ENCODE measurements at regions not wholly inside any gene's neighbourhood (a gene's known extent, or its start where the extent isn't known, plus 50 kb on each side); places are given as distances from the start of the nearest gene placed in this dataset.
"Not testable (repeated sequence)": the region's sequence is repeated elsewhere in the genome, so short reads cannot be mapped to it uniquely, and the experiment has no call there.

DNA sequence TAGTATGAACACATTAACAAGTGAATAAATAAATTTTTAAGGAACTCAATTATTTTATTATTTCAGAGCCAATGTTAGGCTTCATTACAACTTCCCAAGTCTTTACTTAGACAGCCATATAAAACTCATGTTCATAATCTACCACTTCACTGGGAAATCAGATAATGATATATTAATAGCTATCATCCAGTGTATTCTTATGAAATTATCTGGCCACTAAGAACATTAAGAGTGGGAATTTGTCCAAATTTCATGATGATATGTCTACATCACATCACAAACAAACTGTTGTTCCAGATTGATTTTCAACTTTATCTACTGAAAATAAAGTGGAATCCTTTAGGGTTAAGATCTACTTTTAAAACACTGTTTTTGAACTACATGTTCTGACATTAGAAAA is 668.6 kb downstream of the EFNA5 start:
- TF ChIP-seq, protein P1, sequence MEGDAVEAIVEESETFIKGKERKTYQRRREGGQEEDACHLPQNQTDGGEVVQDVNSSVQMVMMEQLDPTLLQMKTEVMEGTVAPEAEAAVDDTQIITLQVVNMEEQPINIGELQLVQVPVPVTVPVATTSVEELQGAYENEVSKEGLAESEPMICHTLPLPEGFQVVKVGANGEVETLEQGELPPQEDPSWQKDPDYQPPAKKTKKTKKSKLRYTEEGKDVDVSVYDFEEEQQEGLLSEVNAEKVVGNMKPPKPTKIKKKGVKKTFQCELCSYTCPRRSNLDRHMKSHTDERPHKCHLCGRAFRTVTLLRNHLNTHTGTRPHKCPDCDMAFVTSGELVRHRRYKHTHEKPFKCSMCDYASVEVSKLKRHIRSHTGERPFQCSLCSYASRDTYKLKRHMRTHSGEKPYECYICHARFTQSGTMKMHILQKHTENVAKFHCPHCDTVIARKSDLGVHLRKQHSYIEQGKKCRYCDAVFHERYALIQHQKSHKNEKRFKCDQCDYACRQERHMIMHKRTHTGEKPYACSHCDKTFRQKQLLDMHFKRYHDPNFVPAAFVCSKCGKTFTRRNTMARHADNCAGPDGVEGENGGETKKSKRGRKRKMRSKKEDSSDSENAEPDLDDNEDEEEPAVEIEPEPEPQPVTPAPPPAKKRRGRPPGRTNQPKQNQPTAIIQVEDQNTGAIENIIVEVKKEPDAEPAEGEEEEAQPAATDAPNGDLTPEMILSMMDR (IDR thresholded peaks at IDR 0.05; ENCODE audit: low read depth, low read length, missing control alignments): no peak
- no peaks in the 10 kb centered on the region for H3K36me3 ChIP-seq (replicated peaks)

DNA sequence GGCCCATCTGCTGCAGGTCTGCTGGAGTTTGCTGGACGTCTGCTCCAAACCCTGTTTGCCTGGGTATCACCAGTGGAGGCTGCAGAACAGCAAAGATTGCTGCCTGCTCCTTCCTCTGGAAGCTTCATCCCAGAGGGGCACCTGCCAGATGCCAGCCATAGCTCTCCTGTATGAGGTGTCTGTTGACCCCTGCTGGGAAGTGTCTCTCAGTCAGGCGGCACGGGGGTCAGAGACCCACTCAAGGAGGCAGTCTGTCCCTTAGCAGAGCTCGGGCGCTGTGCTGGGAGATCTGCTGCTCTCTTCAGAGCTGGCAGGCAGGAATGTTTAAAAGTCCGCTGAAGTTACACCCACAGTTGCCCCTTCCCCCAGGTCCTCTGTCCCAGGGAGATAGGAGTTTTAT is 671.2 kb downstream of the EFNA5 start:
- DNase-seq; H3K27me3 ChIP-seq (replicated peaks); H3K36me3 ChIP-seq (replicated peaks); H3K4me3 ChIP-seq (ENCODE audit: low read depth, low read length); in situ Hi-C loops (cut with HindIII; ENCODE audit: low pct_ligation_motif_present, low sequenced_read_pairs); H3K27ac ChIP-seq: not testable (repeated sequence)

More for the DNA sequence above, 668.6 kb downstream of the EFNA5 start:
- Histone ChIP-seq H3K4me3 (ENCODE audit: low read depth, low read length) (no peak overlapping the region), H3K27ac (no peak overlapping the region), H3K27me3 (replicated peaks) (no peaks in the 10 kb centered on the region)
- in situ Hi-C loops (cut with HindIII; ENCODE audit: low pct_ligation_motif_present, low sequenced_read_pairs): no loop called here
- no peak for DNase-seq

DNA sequence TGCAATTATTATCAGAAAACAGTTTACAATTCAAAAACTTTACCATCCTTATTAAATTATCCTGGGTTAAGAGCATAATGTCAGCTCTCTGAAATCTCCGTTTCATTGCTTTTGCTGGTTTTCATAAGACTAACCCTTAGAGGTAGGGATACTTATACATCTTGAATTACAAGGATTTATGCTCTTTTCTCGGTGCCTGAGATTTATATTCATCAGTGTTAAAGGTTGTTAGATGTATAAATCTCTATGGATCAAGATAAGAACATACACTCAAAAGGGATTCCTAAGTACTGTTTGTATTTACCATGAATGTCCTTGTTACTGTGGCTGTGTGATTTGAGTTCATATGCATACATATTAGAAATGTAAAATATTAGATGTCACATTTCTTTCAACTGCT is 684.7 kb downstream of the EFNA5 start:
- TF ChIP-seq, protein P1 (IDR thresholded peaks at IDR 0.05; ENCODE audit: low read depth, low read length, missing control alignments): no peak
- Histone ChIP-seq H3K36me3 (replicated peaks) (no peaks in the 10 kb centered on the region), H3K4me3 (ENCODE audit: low read depth, low read length) (no peak overlapping the region), H3K27ac (no peak overlapping the region), H3K27me3 (replicated peaks) (no peaks in the 10 kb centered on the region)
- in situ Hi-C loops (cut with HindIII; ENCODE audit: low pct_ligation_motif_present, low sequenced_read_pairs): no loop called here
- DNase-seq: no peak

DNA sequence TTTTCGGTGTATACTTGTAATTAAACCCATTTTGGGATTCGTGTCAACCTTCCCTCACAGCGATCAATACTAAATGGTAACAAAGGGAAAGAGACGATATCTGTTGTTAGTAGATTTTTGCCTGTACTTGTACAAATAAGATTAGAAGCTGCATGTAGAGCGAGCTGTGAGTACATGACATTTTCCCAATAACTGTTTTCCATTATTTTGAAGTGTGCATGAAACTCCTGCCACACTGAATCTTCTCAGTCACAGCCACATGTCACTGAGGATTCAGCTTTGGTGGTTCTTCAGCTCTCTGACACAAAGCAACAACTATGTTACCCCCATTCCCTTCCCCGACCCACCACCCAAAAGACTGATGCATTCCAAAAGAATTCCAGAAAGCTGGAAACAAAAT is 685.6 kb downstream of the EFNA5 start:
- TF ChIP-seq, protein P1 (IDR thresholded peaks at IDR 0.05; ENCODE audit: low read depth, low read length, missing control alignments): no peak
- H3K4me3 ChIP-seq (ENCODE audit: low read depth, low read length): no peak overlapping the region
- H3K36me3 ChIP-seq (replicated peaks): no peaks in the 10 kb centered on the region
- no peaks in the 10 kb centered on the region for H3K27me3 ChIP-seq (replicated peaks)
- no peak overlapping the region for H3K27ac ChIP-seq
- in situ Hi-C loops (cut with HindIII; ENCODE audit: low pct_ligation_motif_present, low sequenced_read_pairs): no loop called here
- DNase-seq: no peak

DNA sequence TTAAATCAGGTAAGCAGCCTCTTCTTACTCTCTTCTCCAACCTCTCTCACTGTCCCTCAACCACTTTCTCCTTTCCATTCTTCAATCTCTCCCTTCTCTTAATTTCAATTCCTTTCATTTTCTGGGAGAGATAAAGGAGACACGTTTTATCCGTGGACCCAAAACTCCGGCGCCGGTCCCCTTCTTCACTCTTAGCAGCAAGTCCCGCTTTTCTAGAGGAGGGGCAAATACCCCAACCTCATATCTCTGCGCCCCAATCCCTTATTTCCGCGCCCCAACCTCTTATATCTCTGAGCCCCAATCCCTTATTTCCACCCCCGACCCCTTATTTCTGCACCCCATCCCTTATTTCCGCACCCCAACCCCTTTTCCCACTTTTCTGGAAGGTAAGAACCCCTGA is 691.6 kb downstream of the EFNA5 start:
- H3K36me3 ChIP-seq (replicated peaks); H3K27ac ChIP-seq; H3K27me3 ChIP-seq (replicated peaks); in situ Hi-C loops (cut with HindIII; ENCODE audit: low pct_ligation_motif_present, low sequenced_read_pairs); H3K4me3 ChIP-seq (ENCODE audit: low read depth, low read length); DNase-seq: not testable (repeated sequence)

DNA sequence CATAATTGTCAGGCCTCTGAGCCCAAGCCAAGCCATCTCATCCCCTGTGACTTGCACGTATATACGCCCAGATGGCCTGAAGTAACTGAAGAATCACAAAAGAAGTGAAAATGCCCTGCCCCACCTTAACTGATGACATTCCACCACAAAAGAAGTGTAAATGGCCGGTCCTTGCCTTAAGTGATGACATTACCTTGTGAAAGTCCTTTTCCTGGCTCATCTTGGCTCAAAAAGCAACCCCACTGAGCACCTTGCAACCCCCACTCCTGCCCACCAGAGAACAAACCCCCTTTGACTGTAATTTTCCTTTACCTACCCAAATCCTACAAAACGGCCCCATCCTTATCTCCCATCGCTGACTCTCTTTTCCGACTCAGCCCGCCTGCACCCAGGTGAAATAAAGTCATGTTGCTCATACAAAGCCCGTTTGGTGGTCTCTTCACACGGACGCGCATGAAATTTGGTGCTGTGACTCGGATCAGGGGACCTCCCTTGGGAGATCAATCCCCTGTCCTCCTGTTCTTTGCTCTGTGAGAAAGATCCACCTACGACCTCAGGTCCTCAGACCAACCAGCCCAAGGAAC is 692.1 kb downstream of the EFNA5 start:
- DNase-seq; H3K27ac ChIP-seq; H3K27me3 ChIP-seq (replicated peaks); in situ Hi-C loops (cut with HindIII; ENCODE audit: low pct_ligation_motif_present, low sequenced_read_pairs); H3K36me3 ChIP-seq (replicated peaks); H3K4me3 ChIP-seq (ENCODE audit: low read depth, low read length): not testable (repeated sequence)

DNA sequence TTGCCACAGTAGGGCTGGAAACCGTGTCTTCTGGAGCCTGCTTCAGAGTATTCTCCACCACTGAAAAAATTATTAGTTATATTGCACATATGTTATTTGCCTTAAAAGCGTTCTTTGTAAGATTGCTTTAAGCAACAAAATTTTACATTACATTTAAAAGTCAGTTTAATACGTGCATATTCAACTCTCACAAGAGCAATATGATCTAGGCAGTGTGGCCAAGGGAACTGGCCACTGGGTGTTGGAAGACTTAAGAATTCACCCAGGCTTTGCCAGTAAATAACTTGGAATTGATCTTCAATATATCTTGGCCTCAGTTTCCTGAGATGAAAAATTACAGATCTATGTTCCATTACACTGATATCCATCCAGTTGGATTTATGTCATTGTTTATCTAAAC is 694.4 kb downstream of the EFNA5 start:
- TF ChIP-seq, protein P1 (IDR thresholded peaks at IDR 0.05; ENCODE audit: low read depth, low read length, missing control alignments): no peak
- DNase-seq: no peak
- Histone ChIP-seq H3K27ac (no peak overlapping the region), H3K4me3 (ENCODE audit: low read depth, low read length) (no peak overlapping the region), H3K36me3 (replicated peaks) (no peaks in the 10 kb centered on the region), H3K27me3 (replicated peaks) (no peaks in the 10 kb centered on the region)
- in situ Hi-C loops (cut with HindIII; ENCODE audit: low pct_ligation_motif_present, low sequenced_read_pairs): no loop called here
